Brain microvascular endothelial cell (primary cell): ENCODE measurements at regions not wholly inside any gene's neighbourhood (a gene's known extent, or its start where the extent isn't known, plus 50 kb on each side); places are given as distances from the start of the nearest gene placed in this dataset.

ENCODE experiments used
- DNase-seq: peaks from one replicate; pipeline ENCODE4 v3.0.0-alpha.2; 2020
- H3K27ac ChIP-seq: fragments of 250-450 bp; sonication (Bioruptor Pico); 2 replicates; pipeline ENCODE4 v1.5.1; 2020; ENCODE audit warnings: mild to moderate bottlenecking, moderate library complexity
- H3K27me3 ChIP-seq: fragments of 250-450 bp; sonication (Bioruptor Pico); replicated peaks from 2 replicates; pipeline ENCODE4 v1.5.1; 2020; ENCODE audit warnings: mild to moderate bottlenecking
- H3K36me3 ChIP-seq: fragments of 250-450 bp; sonication (Bioruptor Pico); replicated peaks from 2 replicates; pipeline ENCODE4 v1.5.1; 2020; ENCODE audit warnings: mild to moderate bottlenecking
- H3K4me3 ChIP-seq: 2 replicates; pipeline ENCODE4 v1.5.1; 2011; ENCODE audit warnings: low read depth, mild to moderate bottlenecking, control low read depth, low read length, moderate library complexity
- CTCF ChIP-seq: IDR thresholded peaks from 2 replicates; pipeline ENCODE4 v1.5.1; 2011; ENCODE audit warnings: low read depth, mild to moderate bottlenecking, moderate library complexity, low read length, control low read depth, inconsistent platforms; ENCODE audit errors: missing control alignments
- in situ Hi-C: cut with HindIII; loops from 2 replicates; pipeline ENCODE4 v1.10.0; 2017; ENCODE audit warnings: low sequenced_read_pairs, low pct_ligation_motif_present

GRCh38 chr5:152256580-152256979, 148.5 kb downstream of the NMUR2 start:
- no peak for TF ChIP-seq CTCF
- no peak for DNase-seq
- H3K4me3 ChIP-seq: no peak overlapping the region
- no peaks in the 10 kb centered on the region for H3K27me3 ChIP-seq
- H3K27ac ChIP-seq: no peak overlapping the region
- H3K36me3 ChIP-seq: no peaks in the 10 kb centered on the region
- in situ Hi-C loops: no loop called here

GRCh38 chr5:152255411-152255810, 149.7 kb downstream of the NMUR2 start:
- H3K27me3 ChIP-seq: no peaks in the 10 kb centered on the region
- DNase-seq: no peak
- H3K4me3 ChIP-seq: no peak overlapping the region
- in situ Hi-C loops: no loop called here
- TF ChIP-seq CTCF: no peak
- H3K36me3 ChIP-seq: no peaks in the 10 kb centered on the region
- H3K27ac ChIP-seq: no peak overlapping the region

- Histone ChIP-seq H3K4me3 (no peak overlapping the region), H3K27ac (no peak overlapping the region), H3K27me3 (no peaks in the 10 kb centered on the region), H3K36me3 (no peaks in the 10 kb centered on the region)
- no peak for DNase-seq
- TF ChIP-seq CTCF: no peak
- in situ Hi-C loops: no loop called here
These were observed 157.2 kb downstream of the NMUR2 start for GRCh38 chr5:152247850-152248385.

- no peak for TF ChIP-seq CTCF
- no peaks in the 10 kb centered on the region for H3K27me3 ChIP-seq
- no peak overlapping the region for H3K4me3 ChIP-seq
- H3K27ac ChIP-seq: no peak overlapping the region
- H3K36me3 ChIP-seq: no peaks in the 10 kb centered on the region
- in situ Hi-C loops: no loop called here
- DNase-seq: peak; percentile 12
These were observed 158.7 kb downstream of the NMUR2 start for GRCh38 chr5:152246401-152246800.

GRCh38 chr5:152237531-152237930, 167.5 kb downstream of the NMUR2 start:
- no peak for DNase-seq
- TF ChIP-seq CTCF: no peak
- no peaks in the 10 kb centered on the region for H3K36me3 ChIP-seq
- in situ Hi-C loops: no loop called here
- H3K27me3 ChIP-seq: no peaks in the 10 kb centered on the region
- no peak overlapping the region for H3K4me3 ChIP-seq
- no peak overlapping the region for H3K27ac ChIP-seq

- no peak for TF ChIP-seq CTCF
- no peak for DNase-seq
These were observed 178.9 kb downstream of the NMUR2 start for GRCh38 chr5:152226191-152226590.

More at GRCh38 chr5:152226191-152226590, 178.9 kb downstream of the NMUR2 start:
- Histone ChIP-seq H3K36me3 (no peaks in the 10 kb centered on the region), H3K27ac (no peak overlapping the region), H3K27me3 (no peaks in the 10 kb centered on the region), H3K4me3 (no peak overlapping the region)
- in situ Hi-C loops: no loop called here
